ENCODE measurements at regions not wholly inside any gene's neighbourhood (a gene's known extent, or its start where the extent isn't known, plus 50 kb on each side); places are given as distances from the start of the nearest gene placed in this dataset.

GRCh38 chr5:160496334-160496733 is 74.7 kb downstream of the PTTG1 start:
- H3K4me1 Mint-ChIP-seq = peaks cover 3 to 5% of the 10 kb centered on the region in 2 experiments
- no peak overlapping the region for H3K4me2 ChIP-seq (ENCODE audit: insufficient read depth, insufficient read length, low read length)
- no peak overlapping the region for H3K27ac ChIP-seq (ENCODE audit: insufficient read length, low read depth, low read length)
- H4K5ac ChIP-seq (ENCODE audit: insufficient read length, low read depth, low read length) = no peak overlapping the region
- H3K79me2 ChIP-seq (ENCODE audit: insufficient read depth, low read length) = no peaks in the 10 kb centered on the region
- no peak overlapping the region for H3T11ph ChIP-seq (ENCODE audit: low read length)
- H3K23ac ChIP-seq (ENCODE audit: insufficient read length, low read depth, low read length) = no peak overlapping the region
- no peak overlapping the region for H4K91ac ChIP-seq (ENCODE audit: insufficient read length, low read depth, low read length)
- H3K9me3 Mint-ChIP-seq = no peaks in the 10 kb centered on the region; a peak in 1 of 5 replicates
- no peak overlapping the region for H3K18ac ChIP-seq (ENCODE audit: insufficient read length, low read depth, low read length)
- H3K27me3 Mint-ChIP-seq (ENCODE audit: low read depth) = peaks cover 5% of the 10 kb centered on the region
- no CpG with 5 or more reads among the region's 6 CpGs for WGBS (ENCODE audit: extremely low coverage, insufficient read length, low lambda C conversion rate)
- H3K4me3 Mint-ChIP-seq = no peak overlapping the region
- H3K9me3 ChIP-seq (ENCODE audit: control insufficient read depth, low read depth, low read length) = no peaks in the 10 kb centered on the region
- H4K20me1 ChIP-seq (ENCODE audit: control insufficient read depth, insufficient read depth, insufficient read length) = peaks cover 2% of the 10 kb centered on the region
- no peaks in the 10 kb centered on the region for H3K4me1 ChIP-seq (ENCODE audit: insufficient read depth, low read length)
- H3K79me1 ChIP-seq (ENCODE audit: insufficient read depth, low read depth, low read length, poor library complexity, severe bottlenecking) = no peaks in the 10 kb centered on the region
- no peak overlapping the region for H3K14ac ChIP-seq (ENCODE audit: insufficient read depth, low read length)
- no peak for TF ChIP-seq CTCF (conservative IDR thresholded peaks at IDR 0.05)
- no peak overlapping the region for H2BK12ac ChIP-seq (ENCODE audit: insufficient read length, low read depth, low read length)
- no peak overlapping the region for H4K8ac ChIP-seq (replicated peaks; ENCODE audit: insufficient read length, low read depth, low read length)
- H3K23me2 ChIP-seq (ENCODE audit: insufficient read length, low read depth, low read length, poor library complexity, severe bottlenecking) = no peaks in the 10 kb centered on the region
- no peaks in the 10 kb centered on the region for H3K27me3 ChIP-seq (ENCODE audit: insufficient read depth, low read length)
- no peak overlapping the region for H2BK15ac ChIP-seq (ENCODE audit: low read depth, low read length)
- H2BK20ac ChIP-seq (ENCODE audit: low read depth, low read length, poor library complexity, severe bottlenecking) = no peak overlapping the region
- no peak overlapping the region for H2AK5ac ChIP-seq (ENCODE audit: insufficient read length, low read length)
- no peak overlapping the region for H3K9ac ChIP-seq (ENCODE audit: extremely low read depth, insufficient read length, low read length)
- no peak overlapping the region for H2BK5ac ChIP-seq (ENCODE audit: insufficient read length, low read length)
- no peak overlapping the region for H2AFZ ChIP-seq (ENCODE audit: low read length)
- H3K36me3 Mint-ChIP-seq (ENCODE audit: insufficient read depth in 1 of 3, low read depth in 3 of 3) = no peaks in the 10 kb centered on the region
- no peak overlapping the region for H3K4ac ChIP-seq (ENCODE audit: low read depth, low read length)
- H3K27ac Mint-ChIP-seq = no peak overlapping the region
- no peak overlapping the region for H2BK120ac ChIP-seq (ENCODE audit: low read depth, low read length, poor library complexity, severe bottlenecking)
- no peak overlapping the region for H3K56ac ChIP-seq (ENCODE audit: insufficient read length, low read depth, low read length)
- no peak for DNase-seq
